NCI-H446 (cell line): ENCODE measurements at regions not wholly inside any gene's neighbourhood (a gene's known extent, or its start where the extent isn't known, plus 50 kb on each side); places are given as distances from the start of the nearest gene placed in this dataset.

Experiments used
- DNase-seq, 2 experiments: peaks; one replicate each; lab custom pipeline; 2025; lab: John Stamatoyannopoulos, UW

- no peak for DNase-seq
Observed at GRCh38 chr9:134214386-134214765, 50.0 kb upstream of the RNU6ATAC start.

- no peak for DNase-seq
Observed at GRCh38 chr9:134214766-134215419, 50.5 kb upstream of the RNU6ATAC start.

- no peak for DNase-seq
Observed at GRCh38 chr9:134215420-134215698, 51.0 kb upstream of the RNU6ATAC start.

DNA sequence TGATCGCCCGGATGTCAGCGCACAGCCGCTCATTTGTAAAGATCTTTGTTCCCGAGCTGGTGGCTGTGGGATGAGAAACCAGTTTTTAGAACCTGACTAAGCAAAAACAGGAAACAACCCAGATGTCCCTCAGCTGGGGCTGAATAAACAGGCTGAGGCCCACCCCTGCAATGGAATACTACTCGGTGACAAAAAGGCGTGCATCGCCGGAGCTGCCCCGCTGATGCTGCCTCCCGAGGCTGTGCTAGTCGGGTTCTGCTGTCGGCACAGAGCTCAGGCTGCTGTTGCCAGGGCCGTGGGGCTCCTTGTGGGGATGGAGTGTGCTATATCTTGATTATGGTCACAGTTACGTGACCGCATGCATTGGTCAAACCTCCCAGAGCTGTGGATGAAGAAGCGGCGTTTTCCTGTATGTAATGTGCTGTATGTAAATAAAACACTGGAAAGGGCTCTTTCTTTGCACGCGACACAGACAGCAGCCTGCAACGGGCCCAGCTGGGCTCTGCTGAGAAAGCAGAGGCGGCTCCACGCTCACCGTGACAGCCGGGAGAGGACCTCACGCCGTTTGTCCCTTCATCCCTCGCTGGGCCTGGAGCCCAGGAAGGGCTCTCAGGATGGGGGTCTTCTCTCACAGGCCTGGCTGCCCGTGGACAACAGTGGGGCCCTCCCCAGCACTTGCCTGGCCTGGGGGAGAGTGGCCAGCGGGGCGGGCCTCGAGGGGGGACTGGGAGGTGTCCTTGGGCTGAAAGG is 51.5 kb upstream of the RNU6ATAC start:
- peak in 1 of 2 experiments; percentile 23 for DNase-seq

- DNase-seq: no peak
Observed at GRCh38 chr9:134216449-134216951, 52.1 kb upstream of the RNU6ATAC start.

DNA sequence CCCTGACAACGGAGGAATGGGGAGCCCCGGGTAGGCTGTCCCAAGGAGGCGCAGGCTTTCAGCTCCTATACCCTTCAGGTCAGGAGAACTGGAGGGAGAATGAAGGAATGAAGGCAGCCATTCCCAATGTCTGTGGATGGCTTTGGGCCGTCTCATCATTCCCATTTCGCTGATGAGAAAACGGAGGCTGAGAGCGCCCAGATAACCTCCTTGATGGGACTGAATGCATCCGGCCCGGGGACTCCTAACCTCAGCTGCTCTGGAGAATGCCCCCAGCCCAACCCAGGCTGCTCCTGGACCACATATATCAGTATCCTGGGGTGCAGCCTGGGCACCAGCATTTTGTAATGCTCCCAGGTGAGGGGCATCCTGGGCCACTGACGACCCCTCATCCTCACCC is 52.6 kb upstream of the RNU6ATAC start:
- DNase-seq: no peak

- DNase-seq: no peak
Observed at GRCh38 chr9:134217431-134218210, 53.3 kb upstream of the RNU6ATAC start.

DNA sequence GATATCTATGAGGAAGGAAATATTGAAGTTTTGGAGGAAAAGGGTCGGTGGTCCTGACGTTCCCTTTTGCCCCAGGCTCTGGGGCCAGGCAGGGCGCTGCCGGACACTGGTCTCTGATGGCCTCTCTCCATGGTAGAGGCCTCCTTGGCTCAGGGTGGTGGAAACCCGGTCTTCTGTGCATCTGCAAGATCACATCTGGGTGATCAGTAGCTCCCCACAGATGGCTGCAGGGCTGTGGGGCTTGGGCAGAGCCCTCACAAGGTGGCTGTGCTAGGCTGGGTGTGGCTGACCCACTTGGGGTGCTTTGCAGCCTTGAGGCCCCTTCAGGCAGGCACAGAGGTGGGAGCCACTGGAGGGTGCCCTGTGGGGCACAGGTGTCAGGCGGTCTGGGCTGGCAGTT is 53.9 kb upstream of the RNU6ATAC start:
- no peak for DNase-seq

- DNase-seq: no peak
Observed at GRCh38 chr9:134219646-134220060, 55.3 kb upstream of the RNU6ATAC start.

DNA sequence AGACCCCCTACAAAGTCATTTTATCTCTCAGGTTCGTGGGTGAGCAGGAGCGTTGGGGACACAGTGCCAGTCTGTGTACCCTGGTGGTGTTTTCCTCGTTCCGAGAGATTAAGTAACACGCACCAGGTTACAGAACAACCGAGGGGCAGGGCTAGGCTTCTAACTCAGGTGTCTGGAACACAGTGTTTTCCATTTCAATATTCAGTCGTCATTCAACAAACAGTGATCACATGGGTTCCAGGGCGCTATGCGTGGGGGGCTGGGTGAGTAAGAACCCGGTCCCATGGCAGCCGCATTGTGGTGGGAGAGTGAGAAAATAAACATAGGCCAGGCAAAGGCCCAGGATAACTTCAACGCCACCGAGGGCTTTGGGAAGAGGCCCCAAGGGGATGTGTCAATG is 55.9 kb upstream of the RNU6ATAC start:
- no peak for DNase-seq

DNA sequence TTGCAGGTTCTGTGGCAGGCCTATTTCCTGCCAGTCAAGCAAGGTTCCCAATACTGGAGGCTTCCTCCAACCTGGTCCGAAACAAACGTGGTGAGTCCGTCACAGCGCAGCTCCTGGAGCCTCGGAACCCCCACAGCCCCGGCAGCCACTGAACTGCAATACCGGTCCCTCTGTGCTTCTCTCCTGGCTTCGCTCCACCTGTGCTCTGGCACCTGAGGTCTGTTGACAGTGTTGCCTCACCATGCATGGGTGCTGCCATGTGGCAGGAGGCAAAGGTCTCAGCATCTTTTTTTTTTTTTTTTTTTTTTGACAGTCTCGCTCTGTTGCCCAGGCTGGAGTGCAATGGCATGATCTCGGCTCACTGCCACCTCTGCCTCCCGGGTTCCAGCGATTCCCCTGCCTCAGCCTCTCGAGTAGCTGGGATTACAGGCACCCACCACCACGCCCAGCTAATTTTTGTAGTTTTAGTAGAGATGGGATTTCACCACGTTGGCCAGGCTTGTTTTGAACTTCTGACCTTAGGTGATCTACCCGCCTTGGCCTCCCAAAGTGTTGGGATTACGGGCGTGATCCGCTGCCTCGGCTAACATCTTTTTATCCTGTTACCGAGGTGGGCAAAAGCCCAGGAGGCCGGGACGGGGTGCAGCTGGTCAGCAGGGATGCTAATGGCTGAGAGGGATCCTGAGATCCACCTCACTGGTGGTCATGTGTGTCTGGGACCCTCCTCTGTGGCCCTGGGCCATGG is 57.1 kb upstream of the RNU6ATAC start:
- DNase-seq: no peak

GRCh38 chr9:134222018-134222573 is 57.7 kb upstream of the RNU6ATAC start:
- no peak for DNase-seq

DNA sequence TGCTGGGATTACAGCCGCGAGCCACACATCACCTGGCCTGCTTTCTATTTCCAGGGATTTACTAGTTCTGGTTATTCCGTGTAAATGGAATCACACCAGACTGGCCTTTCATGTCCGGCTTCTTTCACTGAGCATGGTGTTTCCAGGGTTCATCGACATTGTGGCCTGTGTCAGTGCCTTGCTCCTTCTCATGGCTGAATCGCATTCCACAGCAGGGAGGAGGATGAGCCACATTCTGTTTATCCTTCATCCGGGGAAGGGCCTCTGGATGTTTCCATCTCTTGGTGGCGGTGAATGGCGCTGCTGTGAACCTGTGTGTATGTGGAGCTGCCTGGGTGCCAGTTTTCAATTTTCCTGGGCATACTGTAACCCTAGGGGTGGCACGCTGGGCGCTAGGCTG is 58.7 kb upstream of the RNU6ATAC start:
- no peak for DNase-seq

GRCh38 chr9:134223591-134224122 is 59.3 kb upstream of the RNU6ATAC start:
- DNase-seq: no peak

DNA sequence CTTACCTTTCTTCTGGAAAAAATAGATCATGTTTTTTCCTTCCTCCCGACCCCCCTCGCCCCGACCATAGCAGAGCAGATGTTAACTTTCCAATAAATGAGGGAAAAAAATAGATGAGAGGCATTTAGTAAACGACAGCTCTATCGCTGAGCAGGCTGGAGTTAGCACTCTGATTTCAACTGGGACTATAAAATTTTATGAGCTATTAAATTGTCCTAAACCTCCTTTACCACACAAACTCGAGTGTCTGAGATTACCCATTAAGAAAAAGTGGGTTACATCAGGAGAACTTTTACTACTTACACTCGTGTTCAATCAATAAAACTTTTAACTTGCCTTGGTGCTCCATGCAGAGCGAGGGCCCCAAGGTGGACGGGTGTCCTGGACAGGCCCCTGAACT is 59.8 kb upstream of the RNU6ATAC start:
- DNase-seq: no peak

- DNase-seq: no peak
Observed at GRCh38 chr9:134224567-134225093, 60.3 kb upstream of the RNU6ATAC start.

GRCh38 chr9:134225186-134225585 is 60.8 kb upstream of the RNU6ATAC start:
- DNase-seq: no peak

- DNase-seq: no peak
Observed at GRCh38 chr9:134225816-134226215, 61.5 kb upstream of the RNU6ATAC start.

GRCh38 chr9:134226221-134226930 is 62.0 kb upstream of the RNU6ATAC start:
- no peak for DNase-seq

DNA sequence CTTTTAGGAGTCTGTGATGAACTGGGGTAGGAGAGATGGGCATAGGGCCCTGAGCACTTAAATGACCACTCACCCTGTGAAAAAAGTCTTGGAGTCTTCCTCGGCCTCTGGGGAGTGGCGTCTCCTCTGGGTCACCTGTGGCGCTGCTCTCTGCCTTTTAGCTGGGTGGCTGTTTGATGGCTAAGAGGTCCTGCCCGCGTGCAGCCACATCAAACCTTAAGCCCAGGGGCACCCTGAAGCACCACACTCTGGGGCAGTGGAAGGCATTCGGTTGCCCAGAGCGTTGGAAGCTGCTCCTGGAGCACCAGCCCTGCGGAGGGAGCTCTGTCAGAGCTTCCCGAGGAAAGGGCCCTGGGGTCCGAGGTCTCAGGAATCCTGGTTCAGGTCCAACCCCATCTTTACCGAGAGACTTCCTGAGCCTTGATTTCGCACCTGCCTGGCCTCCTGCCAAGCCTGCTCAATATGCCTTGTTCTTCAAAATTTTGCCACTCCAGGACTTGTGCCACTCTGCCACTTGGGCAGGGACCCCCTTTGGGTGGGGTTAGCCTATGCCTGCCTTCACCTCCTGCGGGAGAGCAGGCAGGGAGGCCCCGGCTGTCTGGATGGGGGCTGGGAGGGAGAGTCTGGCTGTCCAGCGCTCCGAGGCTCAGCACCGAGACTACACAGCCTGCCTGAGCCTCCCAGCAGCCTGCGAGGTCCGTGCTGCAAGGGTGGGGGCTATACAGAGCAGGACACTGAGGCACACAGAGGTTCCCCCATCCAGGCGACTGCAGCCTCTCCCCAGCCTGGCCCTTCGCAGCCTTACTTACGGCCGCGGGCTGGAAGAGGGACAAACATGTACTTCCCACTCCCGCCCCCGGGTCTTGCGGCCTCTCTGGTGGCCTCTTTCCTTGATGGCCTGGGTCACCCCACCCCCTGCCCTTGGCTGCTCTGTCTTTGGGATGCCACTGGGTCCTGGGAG is 63.4 kb upstream of the RNU6ATAC start:
- no peak for DNase-seq
